Parathyroid adenoma (tissue), 2 donors: ENCODE measurements at regions not wholly inside any gene's neighbourhood (a gene's known extent, or its start where the extent isn't known, plus 50 kb on each side); places are given as distances from the start of the nearest gene placed in this dataset.

Experiments used
- H2AFZ ChIP-seq: fragments of 300-600 bp; sonication (generic); one replicate; pipeline ENCODE4 v1.7.0; 2017; ENCODE audit warnings: antibody characterized with exemption, mild to moderate bottlenecking
- H3K27ac ChIP-seq: fragments of 300-600 bp; sonication (generic); one replicate; pipeline ENCODE4 v1.7.0; 2017
- H3K27me3 ChIP-seq: fragments of 300-600 bp; sonication (generic); one replicate; pipeline ENCODE4 v1.7.0; 2017; ENCODE audit warnings: low read length; ENCODE audit not compliant: control insufficient read depth, insufficient read depth
- H3K36me3 ChIP-seq: fragments of 300-600 bp; sonication (generic); one replicate; pipeline ENCODE4 v1.7.0; 2017; ENCODE audit warnings: low read length; ENCODE audit not compliant: control insufficient read depth, insufficient read depth
- H3K4me1 ChIP-seq: fragments of 300-600 bp; sonication (generic); one replicate; pipeline ENCODE4 v1.7.0; 2017; ENCODE audit warnings: control low read depth
- H3K4me2 ChIP-seq: fragments of 300-600 bp; sonication (generic); one replicate; pipeline ENCODE4 v1.7.0; 2017; ENCODE audit warnings: low read length
- H3K4me3 ChIP-seq: fragments of 300-600 bp; sonication (generic); one replicate; pipeline ENCODE4 v1.7.0; 2017; ENCODE audit warnings: low read depth, low read length
- H3K79me2 ChIP-seq: fragments of 300-600 bp; sonication (generic); one replicate; pipeline ENCODE4 v1.7.0; 2017; ENCODE audit warnings: control low read depth
- H3K9ac ChIP-seq: fragments of 300-600 bp; sonication (generic); one replicate; pipeline ENCODE4 v1.7.0; 2017; ENCODE audit warnings: mild to moderate bottlenecking
- H3K9me3 ChIP-seq: fragments of 300-600 bp; sonication (generic); one replicate; pipeline ENCODE4 v1.7.0; 2017; ENCODE audit warnings: low read length; ENCODE audit not compliant: control insufficient read depth
- CTCF ChIP-seq: fragments of 300-600 bp; sonication (generic); IDR thresholded peaks from one replicate; pipeline ENCODE4 v1.7.0; 2017; ENCODE audit warnings: antibody characterized with exemption, mild to moderate bottlenecking
- donor health status: primary hyperparathyroidism.

- Histone ChIP-seq H3K4me1 (no peaks in the 10 kb centered on the region), H3K27ac (no peak overlapping the region), H3K79me2 (no peaks in the 10 kb centered on the region), H3K4me2 (no peak overlapping the region), H3K9ac (no peak overlapping the region), H3K27me3 (no peaks in the 10 kb centered on the region), H3K36me3 (no peaks in the 10 kb centered on the region), H3K4me3 (no peak overlapping the region), H2AFZ (no peak overlapping the region), H3K9me3 (no peaks in the 10 kb centered on the region)
- no peak for TF ChIP-seq CTCF
Observed at GRCh38 chr12:125434131-125434530, 368.9 kb downstream of the AACS start.

- Histone ChIP-seq H2AFZ (no peak overlapping the region), H3K9me3 (no peaks in the 10 kb centered on the region), H3K27me3 (no peaks in the 10 kb centered on the region), H3K36me3 (no peaks in the 10 kb centered on the region), H3K4me3 (no peak overlapping the region), H3K27ac (no peak overlapping the region), H3K4me1 (no peaks in the 10 kb centered on the region), H3K4me2 (no peak overlapping the region), H3K9ac (no peak overlapping the region), H3K79me2 (no peaks in the 10 kb centered on the region)
- no peak for TF ChIP-seq CTCF
Observed at GRCh38 chr12:125434936-125435443, 369.8 kb downstream of the AACS start.

GRCh38 chr12:125435871-125436270, 370.6 kb downstream of the AACS start:
- no peak overlapping the region for H3K9ac ChIP-seq
- no peak for TF ChIP-seq CTCF
- no peak overlapping the region for H3K27ac ChIP-seq
- H3K4me1 ChIP-seq: no peaks in the 10 kb centered on the region
- H3K4me2 ChIP-seq: no peak overlapping the region
- no peak overlapping the region for H3K4me3 ChIP-seq
- no peaks in the 10 kb centered on the region for H3K36me3 ChIP-seq
- no peaks in the 10 kb centered on the region for H3K79me2 ChIP-seq
- no peak overlapping the region for H2AFZ ChIP-seq
- no peaks in the 10 kb centered on the region for H3K27me3 ChIP-seq
- H3K9me3 ChIP-seq: no peaks in the 10 kb centered on the region

- Histone ChIP-seq H3K79me2 (no peaks in the 10 kb centered on the region), H3K27me3 (no peaks in the 10 kb centered on the region), H3K4me1 (no peaks in the 10 kb centered on the region), H3K27ac (no peak overlapping the region), H3K4me3 (no peak overlapping the region), H3K9me3 (no peaks in the 10 kb centered on the region), H2AFZ (no peak overlapping the region), H3K4me2 (no peak overlapping the region), H3K36me3 (no peaks in the 10 kb centered on the region), H3K9ac (no peak overlapping the region)
- no peak for TF ChIP-seq CTCF
Observed at GRCh38 chr12:125436686-125437085, 371.5 kb downstream of the AACS start.

- Histone ChIP-seq H3K36me3 (no peaks in the 10 kb centered on the region), H3K4me2 (no peak overlapping the region), H3K27me3 (no peaks in the 10 kb centered on the region), H3K79me2 (no peaks in the 10 kb centered on the region), H3K4me3 (no peak overlapping the region), H3K9me3 (no peaks in the 10 kb centered on the region), H3K27ac (no peak overlapping the region), H3K9ac (no peak overlapping the region), H2AFZ (no peak overlapping the region), H3K4me1 (no peaks in the 10 kb centered on the region)
- no peak for TF ChIP-seq CTCF
Observed at GRCh38 chr12:125440399-125440798, 375.2 kb downstream of the AACS start.
